ENCODE measurements at regions not wholly inside any gene's neighbourhood (a gene's known extent, or its start where the extent isn't known, plus 50 kb on each side); places are given as distances from the start of the nearest gene placed in this dataset.

- TF ChIP-seq CTCF (IDR thresholded peaks at IDR 0.05) (no peak), POLR2AphosphoS5 (IDR thresholded peaks at IDR 0.05) (no peak), EP300 (IDR thresholded peaks at IDR 0.05; ENCODE audit: low read depth) (no peak), POLR2A (IDR thresholded peaks at IDR 0.05) (no peak)
Measured at GRCh38 chr2:238787501-238787900, 60.4 kb upstream of the TWIST2 start.

Measured in transverse colon (tissue), 4 donors.